Neuronal stem cell (in vitro differentiated cells): ENCODE measurements at regions not wholly inside any gene's neighbourhood (a gene's known extent, or its start where the extent isn't known, plus 50 kb on each side); places are given as distances from the start of the nearest gene placed in this dataset.

Experiments used
- DNase-seq: peaks from one replicate; pipeline ENCODE4 v3.0.0-alpha.2; 2013; ENCODE audit warnings: low spot score
- H2AFZ ChIP-seq: one replicate; pipeline ENCODE4 v1.6.1; 2013; ENCODE audit warnings: mild to moderate bottlenecking, low read length, inconsistent platforms
- H2AK5ac ChIP-seq: 2 replicates; pipeline ENCODE4 v1.6.1; 2013; ENCODE audit warnings: low read depth, mild to moderate bottlenecking, inconsistent platforms, low read length, moderate library complexity, mixed read lengths
- H2BK120ac ChIP-seq: 2 replicates; pipeline ENCODE4 v1.6.1; 2013; ENCODE audit warnings: low read depth, mild to moderate bottlenecking, inconsistent platforms, low read length, moderate library complexity, mixed read lengths
- H2BK12ac ChIP-seq: one replicate; pipeline ENCODE4 v1.6.1; 2013; ENCODE audit warnings: low read length, inconsistent platforms
- H2BK15ac ChIP-seq: 2 replicates; pipeline ENCODE4 v1.6.1; 2013; ENCODE audit warnings: mild to moderate bottlenecking, low read length, inconsistent platforms, mixed read lengths
- H2BK5ac ChIP-seq: one replicate; pipeline ENCODE4 v1.6.1; 2013; ENCODE audit warnings: inconsistent platforms, mild to moderate bottlenecking, low read length, moderate library complexity
- H3K14ac ChIP-seq: one replicate; pipeline ENCODE4 v1.6.1; 2013; ENCODE audit warnings: low read length, inconsistent platforms
- H3K18ac ChIP-seq: 2 replicates; pipeline ENCODE4 v1.6.1; 2013; ENCODE audit warnings: low read length, inconsistent platforms
- H3K23ac ChIP-seq: 2 replicates; pipeline ENCODE4 v1.6.1; 2013; ENCODE audit warnings: low read depth, mild to moderate bottlenecking, mixed read lengths, low read length, inconsistent platforms; ENCODE audit not compliant: poor library complexity
- H3K27ac ChIP-seq: replicated peaks from 3 replicates; pipeline ENCODE4 v1.5.1; 2013; ENCODE audit warnings: low read length, inconsistent platforms
- H3K27me3 ChIP-seq, 3 experiments: 2 replicates each; pipeline ENCODE4 v1.6.1; 2013; ENCODE audit warnings: low read length in 3 of 3, mild to moderate bottlenecking in 2 of 3, inconsistent platforms in 1 of 3, low read depth in 1 of 3, mixed read lengths in 1 of 3, moderate library complexity in 1 of 3; ENCODE audit not compliant: control insufficient read depth in 3 of 3, insufficient read depth in 3 of 3
- H3K36me3 ChIP-seq, 2 donors: replicated peaks in 1 of 2; 2 replicates each; pipeline ENCODE4 v1.6.1; 2013; ENCODE audit warnings: low read length in 2 of 2; ENCODE audit not compliant: control insufficient read depth in 2 of 2, insufficient read depth in 2 of 2
- H3K4ac ChIP-seq: 2 replicates; pipeline ENCODE4 v1.6.1; 2013; ENCODE audit warnings: inconsistent platforms, mild to moderate bottlenecking, low read length, moderate library complexity
- H3K4me1 ChIP-seq, 2 donors: 1 replicate in 1 of 2; 2 replicates in 1 of 2; pipeline ENCODE4 v1.6.1; 2013; ENCODE audit warnings: low read length in 2 of 2, low read depth in 1 of 2; ENCODE audit not compliant: control insufficient read depth in 2 of 2, insufficient read depth in 1 of 2
- H3K4me2 ChIP-seq: one replicate; pipeline ENCODE4 v1.6.1; 2013; ENCODE audit warnings: mild to moderate bottlenecking, low read length, inconsistent platforms; ENCODE audit not compliant: insufficient read depth, poor library complexity, severe bottlenecking
- H3K4me3 ChIP-seq, 2 donors: 2 replicates each; pipeline ENCODE4 v1.5.1; 2013; ENCODE audit warnings: low read length in 2 of 2, mild to moderate bottlenecking in 2 of 2, inconsistent platforms in 1 of 2, moderate library complexity in 1 of 2
- H3K79me1 ChIP-seq: one replicate; pipeline ENCODE4 v1.6.1; 2013; ENCODE audit warnings: low read depth, mild to moderate bottlenecking, inconsistent platforms, low read length, moderate library complexity
- H3K9ac ChIP-seq: one replicate; pipeline ENCODE4 v1.6.1; 2013; ENCODE audit warnings: mild to moderate bottlenecking, low read depth, low read length, inconsistent platforms; ENCODE audit not compliant: poor library complexity
- H3K9me3 ChIP-seq, 2 donors: replicated peaks in 1 of 2; 2 replicates each; pipeline versions ENCODE3 to v1.6.1; 2013; ENCODE audit warnings: low read length in 2 of 2, mild to moderate bottlenecking in 2 of 2, inconsistent platforms in 1 of 2, low read depth in 1 of 2, mixed read lengths in 1 of 2, moderate library complexity in 1 of 2; ENCODE audit not compliant: control insufficient read depth in 2 of 2, insufficient read depth in 1 of 2
- H4K8ac ChIP-seq: one replicate; pipeline ENCODE4 v1.6.1; 2013; ENCODE audit warnings: low read depth, mild to moderate bottlenecking, inconsistent platforms, low read length, moderate library complexity
- H4K91ac ChIP-seq: one replicate; pipeline ENCODE4 v1.6.1; 2013; ENCODE audit warnings: low read length, low read depth, mild to moderate bottlenecking, inconsistent platforms; ENCODE audit not compliant: poor library complexity
- WGBS, 2 donors: extraction: QIAGEN DNeasy Blood & Tissue Kit; methylation state at CpG; one replicate each; pipeline ENCODE4 v1.1.7; 2013; ENCODE audit warnings: missing lambda C conversion rate in 2 of 2, mixed read lengths in 1 of 2; ENCODE audit not compliant: insufficient read length in 2 of 2, insufficient replicate concordance in 1 of 2; ENCODE audit errors: extremely low coverage in 2 of 2; 5-methylcytosine and 5-hydroxymethylcytosine counted together

GRCh38 chr3:115550285-115550761 lies 73.0 kb upstream of the GAP43 start:
- no peaks in the 10 kb centered on the region for H3K79me1 ChIP-seq
- H3K4me2 ChIP-seq: no peak overlapping the region
- no peak overlapping the region for H3K14ac ChIP-seq
- H4K8ac ChIP-seq: no peak overlapping the region
- DNase-seq: no peak
- no peak overlapping the region for H2AK5ac ChIP-seq
- H4K91ac ChIP-seq: no peak overlapping the region
- H3K27ac ChIP-seq: no peak overlapping the region
- H2BK12ac ChIP-seq: no peak overlapping the region
- H3K36me3 ChIP-seq: no peaks in the 10 kb centered on the region
- H2BK5ac ChIP-seq: no peak overlapping the region
- H3K4ac ChIP-seq: no peak overlapping the region
- no CpG with 5 or more reads among the region's 1 CpG for WGBS, 2 donors
- H2BK120ac ChIP-seq: no peak overlapping the region
- no peak overlapping the region for H3K4me3 ChIP-seq
- H3K4me1 ChIP-seq: peaks cover 0 to 4% of the 10 kb centered on the region in 2 donors
- H3K18ac ChIP-seq: no peak overlapping the region
- no peak overlapping the region for H3K9ac ChIP-seq
- H3K9me3 ChIP-seq: no peaks in the 10 kb centered on the region
- H3K23ac ChIP-seq: no peak overlapping the region
- no peak overlapping the region for H2BK15ac ChIP-seq
- H3K27me3 ChIP-seq: no peaks in the 10 kb centered on the region
- peak overlapping the region; percentile 35 for H2AFZ ChIP-seq

GRCh38 chr3:115551016-115551415 lies 72.3 kb upstream of the GAP43 start:
- no CpG with 5 or more reads among the region's 1 CpG for WGBS, 2 donors
- H3K23ac ChIP-seq: no peak overlapping the region
- no peaks in the 10 kb centered on the region for H3K27me3 ChIP-seq

GRCh38 chr3:115552007-115552406 lies 71.3 kb upstream of the GAP43 start:
- no peak overlapping the region for H3K23ac ChIP-seq
- no peaks in the 10 kb centered on the region for H3K36me3 ChIP-seq
- no peak overlapping the region for H3K14ac ChIP-seq
- no peak overlapping the region for H2BK12ac ChIP-seq
- no peaks in the 10 kb centered on the region for H3K9me3 ChIP-seq
- H2BK15ac ChIP-seq: no peak overlapping the region
- no peak for DNase-seq
- peaks cover 0 to 4% of the 10 kb centered on the region in 2 donors for H3K4me1 ChIP-seq
- H2BK5ac ChIP-seq: no peak overlapping the region
- no peaks in the 10 kb centered on the region for H3K27me3 ChIP-seq
- no peak overlapping the region for H4K91ac ChIP-seq
- H3K4me3 ChIP-seq: no peak overlapping the region
- no peaks in the 10 kb centered on the region for H3K79me1 ChIP-seq
- no peak overlapping the region for H2BK120ac ChIP-seq
- no CpG with 5 or more reads among the region's 3 CpGs for WGBS, 2 donors
- H3K4ac ChIP-seq: no peak overlapping the region
- H2AK5ac ChIP-seq: no peak overlapping the region
- H3K4me2 ChIP-seq: no peak overlapping the region
- no peak overlapping the region for H3K18ac ChIP-seq
- no peak overlapping the region for H3K9ac ChIP-seq
- H2AFZ ChIP-seq: no peak overlapping the region
- H3K27ac ChIP-seq: no peak overlapping the region
- no peak overlapping the region for H4K8ac ChIP-seq

More at GRCh38 chr3:115551016-115551415, 72.3 kb upstream of the GAP43 start:
- H2AK5ac ChIP-seq: no peak overlapping the region
- H3K9me3 ChIP-seq: no peaks in the 10 kb centered on the region
- H3K18ac ChIP-seq: no peak overlapping the region
- no peak overlapping the region for H3K4me2 ChIP-seq
- no peak overlapping the region for H2BK120ac ChIP-seq
- no peak overlapping the region for H3K4ac ChIP-seq
- DNase-seq: no peak
- peaks cover 0 to 4% of the 10 kb centered on the region in 2 donors for H3K4me1 ChIP-seq
- H3K27ac ChIP-seq: no peak overlapping the region
- H2AFZ ChIP-seq: no peak overlapping the region
- H3K36me3 ChIP-seq: no peaks in the 10 kb centered on the region
- no peak overlapping the region for H2BK5ac ChIP-seq
- H3K79me1 ChIP-seq: no peaks in the 10 kb centered on the region
- H4K91ac ChIP-seq: no peak overlapping the region
- H2BK15ac ChIP-seq: no peak overlapping the region
- no peak overlapping the region for H3K14ac ChIP-seq
- no peak overlapping the region for H4K8ac ChIP-seq
- H3K4me3 ChIP-seq: no peak overlapping the region
- no peak overlapping the region for H2BK12ac ChIP-seq
- no peak overlapping the region for H3K9ac ChIP-seq

- H3K36me3 ChIP-seq: no peaks in the 10 kb centered on the region
- H3K4me2 ChIP-seq: no peak overlapping the region
- no peak overlapping the region for H3K4ac ChIP-seq
- no peak overlapping the region for H2BK12ac ChIP-seq
- no peak overlapping the region for H2AK5ac ChIP-seq
- H4K91ac ChIP-seq: no peak overlapping the region
- H4K8ac ChIP-seq: no peak overlapping the region
- H3K4me3 ChIP-seq: no peak overlapping the region
- DNase-seq: no peak
- H3K23ac ChIP-seq: no peak overlapping the region
- H3K9ac ChIP-seq: no peak overlapping the region
- H3K14ac ChIP-seq: no peak overlapping the region
- 100% methylated on average over 1 of the region's 2 CpGs; no CpG with 5 or more reads in 1 of the 2 donors for WGBS, 2 donors
- H3K27me3 ChIP-seq: no peaks in the 10 kb centered on the region
- H2BK120ac ChIP-seq: no peak overlapping the region
- H3K79me1 ChIP-seq: no peaks in the 10 kb centered on the region
- no peak overlapping the region for H2AFZ ChIP-seq
- no peak overlapping the region for H3K18ac ChIP-seq
- H2BK15ac ChIP-seq: no peak overlapping the region
- H3K27ac ChIP-seq: no peak overlapping the region
- H3K4me1 ChIP-seq: peaks cover 0 to 4% of the 10 kb centered on the region in 2 donors
- H3K9me3 ChIP-seq: no peaks in the 10 kb centered on the region
- no peak overlapping the region for H2BK5ac ChIP-seq
Measured at GRCh38 chr3:115553796-115554486, 69.4 kb upstream of the GAP43 start.
